Erythroblast (primary cell): ENCODE measurements at regions not wholly inside any gene's neighbourhood (a gene's known extent, or its start where the extent isn't known, plus 50 kb on each side); places are given as distances from the start of the nearest gene placed in this dataset.

Experiments
- GATA1 ChIP-seq: IDR thresholded peaks from 2 replicates; pipeline ENCODE4 v1.6.1; 2011; ENCODE audit warnings: low read depth, mild to moderate bottlenecking, control low read depth, low read length, moderate library complexity
- POLR2A ChIP-seq: IDR thresholded peaks from 2 replicates; pipeline ENCODE4 v1.6.1; 2011; ENCODE audit warnings: mild to moderate bottlenecking, low read length

- TF ChIP-seq POLR2A (no peak), GATA1 (no peak)
These were observed 239.4 kb downstream of the IRF8 start for GRCh38 chr16:86138121-86139085.
